ENCODE measurements at regions not wholly inside any gene's neighbourhood (a gene's known extent, or its start where the extent isn't known, plus 50 kb on each side); places are given as distances from the start of the nearest gene placed in this dataset.

DNA sequence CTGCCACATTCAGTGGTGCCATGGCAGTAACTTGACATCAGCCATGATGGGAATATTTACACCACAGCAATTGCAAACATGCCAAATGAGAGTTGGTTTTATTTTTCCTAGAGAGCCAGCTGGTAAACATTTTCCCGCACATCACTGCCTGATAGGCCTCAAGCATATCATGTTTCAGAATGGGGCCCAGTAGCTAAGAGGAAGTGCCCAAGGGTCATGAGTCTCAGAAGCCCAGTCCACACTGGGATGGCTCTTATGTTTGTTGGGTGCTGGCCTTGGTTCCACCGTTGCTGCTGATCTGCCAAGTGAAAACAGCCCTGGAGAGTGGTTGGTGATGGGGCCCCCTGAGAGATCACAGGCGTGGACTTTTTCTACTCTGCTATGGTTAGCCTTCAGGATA is 64.3 kb upstream of the NAV2 start:
- no peak for TF ChIP-seq SUZ12 (IDR thresholded peaks at IDR 0.05; ENCODE audit: extremely low read depth, insufficient read depth, insufficient read length)
- TF ChIP-seq ZNF274 (IDR thresholded peaks at IDR 0.05; ENCODE audit: low read depth, low read length), result no peak
